Kidney epithelial cell (primary cell): ENCODE measurements at regions not wholly inside any gene's neighbourhood (a gene's known extent, or its start where the extent isn't known, plus 50 kb on each side); places are given as distances from the start of the nearest gene placed in this dataset.
A peak's percentile ranks its signal among the peaks of the same experiment; 100 is the strongest.
"Not testable (repeated sequence)": the region's sequence is repeated elsewhere in the genome, so short reads cannot be mapped to it uniquely, and the experiment has no call there.

ENCODE experiments used
- DNase-seq: peaks from one replicate; pipeline ENCODE4 v3.0.0-alpha.2; 2010; ENCODE audit warnings: low read depth
- H3K27me3 ChIP-seq: 2 replicates; pipeline ENCODE4 v1.6.0; 2011; ENCODE audit warnings: low read length; ENCODE audit not compliant: control insufficient read depth, insufficient read depth
- H3K36me3 ChIP-seq: 2 replicates; pipeline ENCODE4 v1.5.1; 2011; ENCODE audit warnings: low read length; ENCODE audit not compliant: control insufficient read depth, insufficient read depth
- H3K4me3 ChIP-seq: 2 replicates; pipeline ENCODE4 v1.5.1; 2011; ENCODE audit warnings: low read depth, mild to moderate bottlenecking, control low read depth, low read length
- CTCF ChIP-seq: IDR thresholded peaks from 2 replicates; pipeline ENCODE4 v1.5.1; 2011; ENCODE audit warnings: mild to moderate bottlenecking, moderate library complexity, low read length, control low read depth, inconsistent platforms; ENCODE audit not compliant: insufficient read depth, poor library complexity, severe bottlenecking

GRCh38 chr3:21914451-21914850 is 163.4 kb upstream of the ZNF385D start:
- H3K36me3 ChIP-seq, result no peaks in the 10 kb centered on the region
- no peaks in the 10 kb centered on the region for H3K27me3 ChIP-seq
- H3K4me3 ChIP-seq, result no peak overlapping the region
- DNase-seq, result no peak
- TF ChIP-seq CTCF, result no peak

- Histone ChIP-seq H3K36me3 (no peaks in the 10 kb centered on the region), H3K27me3 (no peaks in the 10 kb centered on the region), H3K4me3 (no peak overlapping the region)
- no peak for DNase-seq
- TF ChIP-seq CTCF, result no peak
Observed at GRCh38 chr3:21919383-21919782, 168.4 kb upstream of the ZNF385D start.

GRCh38 chr3:21920421-21920861 is 169.4 kb upstream of the ZNF385D start:
- no peak for TF ChIP-seq CTCF
- no peak overlapping the region for H3K4me3 ChIP-seq
- peak; percentile 51 for DNase-seq

GRCh38 chr3:21923156-21923555 is 172.1 kb upstream of the ZNF385D start:
- H3K4me3 ChIP-seq, H3K36me3 ChIP-seq, H3K27me3 ChIP-seq, DNase-seq: not testable (repeated sequence)

More at GRCh38 chr3:21920421-21920861, 169.4 kb upstream of the ZNF385D start:
- no peaks in the 10 kb centered on the region for H3K36me3 ChIP-seq
- no peaks in the 10 kb centered on the region for H3K27me3 ChIP-seq

- H3K4me3 ChIP-seq, result no peak overlapping the region
- TF ChIP-seq CTCF, result no peak
- DNase-seq, result no peak
- H3K27me3 ChIP-seq, result no peaks in the 10 kb centered on the region
- no peaks in the 10 kb centered on the region for H3K36me3 ChIP-seq
Observed at GRCh38 chr3:21927261-21927660, 176.3 kb upstream of the ZNF385D start.

- no peak for TF ChIP-seq CTCF
- Histone ChIP-seq H3K27me3 (no peaks in the 10 kb centered on the region), H3K36me3 (no peaks in the 10 kb centered on the region), H3K4me3 (no peak overlapping the region)
- no peak for DNase-seq
Observed at GRCh38 chr3:21934591-21934990, 183.6 kb upstream of the ZNF385D start.
